GM21576 (cell line): ENCODE measurements at regions not wholly inside any gene's neighbourhood (a gene's known extent, or its start where the extent isn't known, plus 50 kb on each side); places are given as distances from the start of the nearest gene placed in this dataset.
"Not testable (repeated sequence)": the region's sequence is repeated elsewhere in the genome, so short reads cannot be mapped to it uniquely, and the experiment has no call there.

ENCODE experiments used
- ATAC-seq: cut with Tn5 transposase; IDR thresholded peaks from one replicate; pipeline ENCODE4 v1.9.1; 2021; ENCODE audit warnings: mild to moderate bottlenecking, moderate library complexity; ENCODE audit not compliant: unreplicated experiment

- ATAC-seq, result no peak
These were observed 97.2 kb downstream of the SLC4A3 start for GRCh38 chr2:219724628-219725027.

- ATAC-seq, result no peak
These were observed 99.5 kb downstream of the SLC4A3 start for GRCh38 chr2:219726916-219727315.

- ATAC-seq, result no peak
These were observed 100.5 kb downstream of the SLC4A3 start for GRCh38 chr2:219727771-219728429.

- ATAC-seq, result no peak
These were observed 101.6 kb downstream of the SLC4A3 start for GRCh38 chr2:219728991-219729487.

GRCh38 chr2:219731173-219731572 is 103.7 kb downstream of the SLC4A3 start:
- no peak for ATAC-seq

- no peak for ATAC-seq
These were observed 105.7 kb downstream of the SLC4A3 start for GRCh38 chr2:219733106-219733505.

- no peak for ATAC-seq
These were observed 106.3 kb downstream of the SLC4A3 start for GRCh38 chr2:219733746-219734145.

GRCh38 chr2:219736209-219736608 is 108.8 kb downstream of the SLC4A3 start:
- no peak for ATAC-seq

GRCh38 chr2:219737270-219737691 is 109.9 kb downstream of the SLC4A3 start:
- no peak for ATAC-seq

GRCh38 chr2:219739066-219739465 is 111.6 kb downstream of the SLC4A3 start:
- no peak for ATAC-seq

GRCh38 chr2:219739866-219740440 is 112.5 kb downstream of the SLC4A3 start:
- no peak for ATAC-seq

GRCh38 chr2:219743548-219743947 is 116.1 kb downstream of the SLC4A3 start:
- no peak for ATAC-seq

GRCh38 chr2:219744066-219744465 is 116.6 kb downstream of the SLC4A3 start:
- ATAC-seq, result no peak

GRCh38 chr2:219744600-219744999 is 117.2 kb downstream of the SLC4A3 start:
- no peak for ATAC-seq

- ATAC-seq, result no peak
These were observed 120.2 kb downstream of the SLC4A3 start for GRCh38 chr2:219747637-219748036.

- no peak for ATAC-seq
These were observed 121.5 kb downstream of the SLC4A3 start for GRCh38 chr2:219748671-219749570.

- ATAC-seq, result not testable (repeated sequence)
These were observed 123.7 kb downstream of the SLC4A3 start for GRCh38 chr2:219751121-219751520.

GRCh38 chr2:219752726-219753125 is 125.3 kb downstream of the SLC4A3 start:
- ATAC-seq, result no peak

GRCh38 chr2:219758907-219759680 is 131.7 kb downstream of the SLC4A3 start:
- no peak for ATAC-seq

- no peak for ATAC-seq
These were observed 132.4 kb downstream of the SLC4A3 start for GRCh38 chr2:219759801-219760200.
